GM18909 (cell line): ENCODE measurements at regions not wholly inside any gene's neighbourhood (a gene's known extent, or its start where the extent isn't known, plus 50 kb on each side); places are given as distances from the start of the nearest gene placed in this dataset.

Experiments used
- ATAC-seq: cut with Tn5 transposase; IDR thresholded peaks from one replicate; pipeline ENCODE4 v1.9.1; 2021; ENCODE audit warnings: mild to moderate bottlenecking; ENCODE audit not compliant: unreplicated experiment, poor library complexity

- ATAC-seq = no peak
Measured at GRCh38 chr20:41818991-41819390, 200.8 kb upstream of the CHD6 start.

- no peak for ATAC-seq
Measured at GRCh38 chr20:41818369-41818768, 200.2 kb upstream of the CHD6 start.

- no peak for ATAC-seq
Measured at GRCh38 chr20:41811456-41811855, 193.3 kb upstream of the CHD6 start.

GRCh38 chr20:41800040-41800439 is 181.9 kb upstream of the CHD6 start:
- no peak for ATAC-seq

GRCh38 chr20:41798930-41799502 is 180.8 kb upstream of the CHD6 start:
- ATAC-seq = no peak

- no peak for ATAC-seq
Measured at GRCh38 chr20:41786158-41786557, 168.0 kb upstream of the CHD6 start.

- ATAC-seq = no peak
Measured at GRCh38 chr20:41784209-41784958, 166.2 kb upstream of the CHD6 start.

- ATAC-seq = peak; percentile 74
Measured at GRCh38 chr20:41783423-41784208, 165.4 kb upstream of the CHD6 start.

- no peak for ATAC-seq
Measured at GRCh38 chr20:41782730-41783406, 164.7 kb upstream of the CHD6 start.

- ATAC-seq = no peak
Measured at GRCh38 chr20:41782255-41782654, 164.1 kb upstream of the CHD6 start.

GRCh38 chr20:41776421-41776820 is 158.2 kb upstream of the CHD6 start:
- ATAC-seq = no peak

GRCh38 chr20:41774291-41774690 is 156.1 kb upstream of the CHD6 start:
- no peak for ATAC-seq

- no peak for ATAC-seq
Measured at GRCh38 chr20:41770965-41771364, 152.8 kb upstream of the CHD6 start.

GRCh38 chr20:41770427-41770826 is 152.2 kb upstream of the CHD6 start:
- no peak for ATAC-seq

- no peak for ATAC-seq
Measured at GRCh38 chr20:41769592-41770018, 151.4 kb upstream of the CHD6 start.

- ATAC-seq = no peak
Measured at GRCh38 chr20:41750137-41750536, 132.0 kb upstream of the CHD6 start.

GRCh38 chr20:41748756-41749582 is 130.8 kb upstream of the CHD6 start:
- ATAC-seq = no peak

- ATAC-seq = no peak
Measured at GRCh38 chr20:41748051-41748450, 129.9 kb upstream of the CHD6 start.

- no peak for ATAC-seq
Measured at GRCh38 chr20:41747226-41747625, 129.0 kb upstream of the CHD6 start.

GRCh38 chr20:41746635-41747034 is 128.5 kb upstream of the CHD6 start:
- no peak for ATAC-seq
